ENCODE measurements at regions not wholly inside any gene's neighbourhood (a gene's known extent, or its start where the extent isn't known, plus 50 kb on each side); places are given as distances from the start of the nearest gene placed in this dataset.
"Not testable (repeated sequence)": the region's sequence is repeated elsewhere in the genome, so short reads cannot be mapped to it uniquely, and the experiment has no call there.

DNA sequence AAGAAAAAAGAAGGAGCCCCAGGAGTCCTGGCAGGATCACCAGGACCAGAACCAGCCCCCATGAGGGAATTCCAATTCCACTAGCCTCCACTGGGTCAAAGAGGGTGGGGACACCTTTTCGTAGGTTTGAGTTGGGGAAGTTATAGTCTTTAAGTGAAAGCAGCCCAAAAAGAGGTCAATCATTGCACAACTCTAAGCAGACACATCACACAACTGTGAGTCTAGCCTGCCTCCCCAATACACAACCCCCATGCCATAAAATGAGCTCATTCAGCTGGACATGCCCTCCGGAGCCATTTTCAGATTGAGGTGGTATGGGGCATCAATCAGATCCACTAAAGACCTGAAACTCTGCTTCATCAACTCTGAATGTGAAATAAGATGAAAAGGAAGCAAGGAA lies 179.9 kb downstream of the NPHP4 start:
- no peak for DNase-seq

DNA sequence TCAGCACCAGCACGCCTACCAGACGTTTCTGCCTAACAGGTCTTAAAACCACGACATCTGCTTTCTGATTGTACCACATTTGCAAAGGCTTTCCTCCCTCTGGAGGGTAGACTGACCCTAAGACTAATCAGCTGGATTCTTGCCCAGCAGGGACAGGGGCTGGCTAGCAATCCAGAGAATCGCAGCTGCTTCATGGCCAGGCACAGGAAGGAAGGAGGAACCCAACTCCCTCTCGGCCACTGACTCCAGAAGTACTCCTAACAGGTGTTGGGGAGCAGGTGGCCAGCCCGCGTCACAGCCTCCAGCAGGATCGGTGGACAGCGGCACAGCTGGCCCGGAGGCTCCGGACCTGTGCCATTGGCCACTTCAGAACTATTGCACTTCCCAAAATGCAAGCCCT lies 180.8 kb downstream of the NPHP4 start:
- no peak for DNase-seq

DNA sequence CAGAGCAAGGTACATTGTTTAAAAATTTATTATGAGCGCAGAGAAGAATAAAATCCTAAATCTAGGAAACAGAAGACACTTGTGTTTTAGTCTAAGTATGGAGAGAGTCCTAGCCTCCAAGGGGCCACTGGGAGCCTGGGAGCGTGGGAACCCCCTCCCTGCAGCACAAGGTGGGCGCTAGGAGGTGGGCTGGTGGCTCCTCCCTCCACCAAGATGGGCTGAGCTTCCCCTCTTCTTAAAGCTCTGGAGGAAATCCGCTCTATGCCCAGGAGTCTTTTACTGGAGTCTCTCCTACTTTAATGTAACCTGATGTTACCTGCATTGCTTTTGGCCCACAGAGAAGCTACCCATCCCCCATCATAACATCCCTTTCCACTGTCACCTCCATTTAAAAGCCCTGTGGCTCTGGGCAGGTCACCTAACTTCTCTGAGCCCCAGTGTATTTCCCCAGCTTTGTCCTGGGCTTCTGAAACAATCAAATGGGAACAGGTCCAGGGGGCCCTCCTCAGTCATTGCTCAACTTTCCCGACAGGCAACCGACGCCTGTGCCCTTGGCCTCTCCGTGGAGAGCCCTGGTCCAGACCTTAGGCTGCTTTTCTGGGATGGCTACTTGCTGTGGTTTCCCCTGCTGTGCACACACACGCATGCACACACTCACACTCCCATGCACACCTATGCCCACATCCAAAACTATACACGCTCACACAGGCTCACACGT lies 181.5 kb downstream of the NPHP4 start:
- DNase-seq = no peak

DNA sequence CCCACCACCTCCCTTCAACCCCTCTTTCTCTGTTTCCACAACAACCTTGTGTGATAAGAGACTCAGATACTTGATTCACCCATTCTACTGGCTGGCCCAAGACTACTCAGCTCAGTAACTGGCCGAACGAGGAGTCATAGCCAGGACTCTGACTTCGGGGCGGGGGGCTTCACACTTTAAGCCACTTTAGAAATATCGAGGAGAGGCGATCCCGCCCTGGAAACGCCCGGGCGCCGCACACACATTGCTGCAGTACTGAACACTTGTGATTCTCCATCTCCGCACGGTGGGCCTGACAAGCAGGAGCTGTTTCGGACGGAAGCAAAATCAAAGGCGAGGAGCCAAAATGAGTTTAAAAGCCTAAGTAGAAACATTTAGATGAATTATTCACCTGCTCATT lies 182.1 kb downstream of the NPHP4 start:
- no peak for DNase-seq

DNA sequence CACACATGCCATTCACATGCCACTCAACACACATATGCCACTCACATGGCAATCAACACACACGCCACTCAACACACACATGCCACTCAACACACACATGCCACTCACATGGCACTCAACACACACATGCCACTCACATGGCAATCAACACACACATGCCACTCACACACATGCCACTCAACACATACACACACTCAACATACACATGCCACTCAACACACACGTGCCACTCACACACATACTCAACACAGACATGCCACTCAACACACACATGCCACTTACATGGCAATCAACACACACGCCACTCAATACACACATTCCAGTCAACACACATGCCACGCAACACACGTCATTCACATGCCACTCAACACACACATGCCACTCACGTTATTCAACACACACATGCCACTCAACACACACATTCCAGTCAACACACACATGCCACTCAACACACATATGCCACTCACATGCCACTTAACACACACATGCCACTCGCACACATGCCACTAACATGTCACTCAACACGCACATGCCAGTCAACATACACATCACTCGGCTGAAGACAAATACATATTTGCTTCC lies 182.9 kb downstream of the NPHP4 start:
- DNase-seq = no peak

DNA sequence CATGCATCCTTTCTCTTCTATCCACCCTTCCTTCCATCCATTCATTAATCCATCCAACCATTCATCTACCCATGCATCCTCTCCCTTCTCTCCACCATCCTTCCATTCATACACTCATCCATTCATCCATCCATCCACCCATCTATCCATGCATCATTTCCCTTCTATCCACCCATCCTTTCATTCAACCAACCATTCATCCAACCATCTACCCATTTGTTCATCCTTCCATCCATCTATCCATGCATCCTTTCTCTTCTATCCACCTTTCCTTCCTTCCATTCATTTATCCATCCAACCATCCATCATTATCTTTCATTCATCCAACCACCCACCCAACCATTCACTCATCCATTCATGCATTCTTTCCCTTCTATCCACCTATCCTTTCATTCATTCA lies 188.4 kb downstream of the NPHP4 start:
- no peak for DNase-seq

DNA sequence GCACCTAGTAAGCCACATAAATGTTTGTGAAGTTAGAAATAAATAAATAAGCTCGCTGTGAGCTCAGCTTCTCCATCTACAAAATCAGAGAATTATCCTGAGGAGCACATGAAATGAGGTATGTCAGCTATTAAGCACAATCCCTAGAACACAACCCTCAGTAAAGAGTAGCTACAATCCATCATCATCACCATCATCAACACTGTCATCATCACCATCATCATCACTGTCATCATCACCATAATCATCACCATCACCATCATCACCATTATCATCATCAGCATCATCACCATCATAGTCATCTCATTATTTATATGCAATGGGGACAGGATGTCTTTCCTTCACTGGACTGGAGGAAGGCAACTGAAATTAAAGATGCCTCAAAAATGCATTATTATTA lies 189.6 kb downstream of the NPHP4 start:
- no peak for DNase-seq

DNA sequence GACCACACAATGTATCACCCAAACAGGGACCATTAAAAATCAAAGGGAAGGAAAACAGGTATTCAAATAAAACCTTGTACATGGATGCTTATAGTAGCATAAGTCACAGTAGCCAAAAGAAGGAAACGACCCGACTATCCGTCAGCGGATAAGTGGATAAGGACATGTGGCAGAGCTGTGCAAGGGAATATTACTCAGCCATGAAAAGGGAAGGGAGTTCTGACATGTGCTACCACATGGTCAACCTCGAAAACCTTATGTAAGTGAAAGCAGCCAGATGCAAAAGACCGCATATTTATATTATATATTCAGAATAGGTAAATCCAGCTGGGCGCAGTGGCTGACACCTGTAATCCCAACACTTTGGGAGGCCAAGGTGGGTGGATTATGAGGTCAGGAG lies 193.3 kb downstream of the NPHP4 start:
- no peak for DNase-seq

DNA sequence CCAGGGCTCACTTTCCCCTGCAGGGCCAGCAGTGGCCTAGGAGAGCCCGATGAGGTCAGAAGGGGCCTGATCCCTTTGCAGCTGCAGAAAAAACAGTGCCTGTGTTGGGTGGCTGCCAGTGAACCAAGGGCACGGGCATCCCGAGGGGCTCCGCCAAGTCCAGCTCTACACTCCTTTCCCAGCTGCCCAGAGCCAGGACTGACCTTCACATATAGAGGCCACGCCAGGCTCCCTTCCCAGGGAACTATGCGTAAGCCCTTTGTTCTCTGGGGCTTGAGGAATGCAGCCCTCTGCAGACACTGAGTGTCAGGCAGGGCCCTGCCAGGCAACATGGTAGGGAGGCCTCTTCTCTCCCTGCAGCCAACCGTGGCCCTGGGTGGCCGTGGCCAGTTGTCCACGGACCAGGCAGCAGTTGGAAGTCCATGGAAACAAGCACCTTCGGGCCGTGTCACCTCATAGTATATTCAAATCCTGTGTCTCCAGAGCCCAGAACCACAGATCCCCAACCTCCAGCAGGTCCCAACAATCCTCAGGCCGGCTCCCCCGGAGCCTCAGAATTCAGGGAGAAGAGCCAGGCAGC lies 194.0 kb downstream of the NPHP4 start:
- DNase-seq = no peak

DNA sequence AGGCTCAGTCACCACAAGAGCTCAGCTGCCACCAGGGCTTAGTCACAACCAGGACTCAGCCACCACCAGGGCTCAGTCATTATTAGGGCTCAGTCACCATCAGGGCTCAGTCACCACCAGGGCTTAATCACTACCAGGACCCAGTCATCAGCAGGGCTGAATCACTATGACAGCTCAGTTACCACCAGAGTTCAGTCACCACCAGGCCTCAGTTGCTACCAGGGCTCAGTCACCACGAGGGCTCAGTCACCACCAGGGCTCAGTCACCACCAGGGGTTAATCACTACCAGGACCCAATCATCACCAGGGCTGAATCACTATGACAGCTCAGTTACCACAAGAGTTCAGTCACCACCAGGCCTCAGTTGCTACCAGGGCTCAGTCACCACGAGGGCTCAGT lies 196.2 kb downstream of the NPHP4 start:
- DNase-seq = no peak

DNA sequence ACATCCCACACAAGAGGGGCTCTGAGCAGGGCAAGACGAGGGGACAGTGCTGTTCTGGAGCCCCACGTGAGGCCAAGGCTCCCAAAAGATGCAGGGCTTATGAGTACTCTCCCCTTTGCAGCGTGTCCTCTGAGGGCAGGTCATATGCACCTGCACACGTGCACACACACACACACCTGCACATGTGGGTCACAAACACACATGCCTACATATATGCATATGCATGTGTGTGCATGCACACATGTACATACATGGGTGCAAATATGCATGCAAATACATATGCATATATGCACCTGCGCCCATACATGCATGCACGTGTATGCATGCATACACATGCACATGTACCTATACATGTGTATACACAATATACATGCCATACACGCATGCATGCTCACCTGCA lies 197.9 kb downstream of the NPHP4 start:
- no peak for DNase-seq

DNA sequence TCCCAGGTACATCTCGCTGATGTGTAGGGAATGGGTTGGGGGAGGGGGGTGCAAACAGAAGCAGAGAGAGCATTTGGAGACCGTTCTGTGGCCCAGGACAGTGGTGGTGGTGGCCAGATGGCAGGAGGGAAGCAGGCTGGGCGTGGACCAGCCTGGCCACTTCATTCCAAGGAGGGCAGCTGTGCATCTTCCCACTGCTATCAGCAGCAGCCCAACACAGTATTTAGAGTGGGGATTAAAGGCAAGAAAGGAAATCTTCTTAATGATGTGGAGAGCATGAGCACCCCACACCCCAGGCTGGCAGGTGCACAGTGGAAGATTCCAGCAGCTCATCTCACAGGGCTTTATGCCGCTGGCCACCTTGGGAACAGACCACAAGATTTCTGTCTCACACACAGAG lies 198.7 kb downstream of the NPHP4 start:
- no peak for DNase-seq

DNA sequence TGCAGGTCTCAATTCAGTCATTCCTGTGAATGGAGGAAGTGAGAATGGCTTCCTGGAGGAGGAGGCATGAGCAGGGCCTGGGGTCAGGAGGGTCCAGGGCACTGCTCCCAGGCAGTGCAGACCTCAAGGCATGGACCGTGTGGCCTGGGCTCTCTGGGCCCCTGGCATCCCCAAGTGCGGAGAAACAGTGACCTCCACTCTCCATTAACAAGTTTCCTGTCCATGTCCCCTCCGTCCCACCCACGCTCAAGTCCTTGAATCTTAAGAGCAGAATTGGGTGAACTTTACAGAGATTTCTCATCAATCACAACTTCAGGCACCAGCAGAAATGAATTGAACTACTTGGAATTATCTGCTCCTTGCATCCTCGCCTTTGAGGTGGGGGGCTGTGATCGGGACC lies 211.1 kb downstream of the NPHP4 start:
- DNase-seq = no peak

DNA sequence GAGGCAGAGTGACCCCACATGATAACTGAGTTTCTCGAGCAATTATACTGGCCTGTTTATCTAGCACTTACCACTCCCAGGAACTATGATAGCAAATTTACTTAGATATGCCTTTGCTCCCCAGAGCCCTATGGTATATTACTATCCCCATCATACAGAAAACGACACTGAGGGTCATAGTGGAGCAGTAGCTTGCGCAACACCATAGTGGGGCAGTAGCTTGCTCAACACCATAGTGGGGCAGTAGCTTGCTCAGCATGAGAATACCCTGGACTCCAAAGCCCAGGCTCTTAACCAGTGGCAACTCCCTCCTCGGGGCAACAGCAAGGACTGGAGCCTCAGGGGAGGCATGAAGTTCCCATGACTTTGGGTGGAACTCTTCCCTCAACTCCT lies 211.9 kb downstream of the NPHP4 start:
- no peak for DNase-seq

DNA sequence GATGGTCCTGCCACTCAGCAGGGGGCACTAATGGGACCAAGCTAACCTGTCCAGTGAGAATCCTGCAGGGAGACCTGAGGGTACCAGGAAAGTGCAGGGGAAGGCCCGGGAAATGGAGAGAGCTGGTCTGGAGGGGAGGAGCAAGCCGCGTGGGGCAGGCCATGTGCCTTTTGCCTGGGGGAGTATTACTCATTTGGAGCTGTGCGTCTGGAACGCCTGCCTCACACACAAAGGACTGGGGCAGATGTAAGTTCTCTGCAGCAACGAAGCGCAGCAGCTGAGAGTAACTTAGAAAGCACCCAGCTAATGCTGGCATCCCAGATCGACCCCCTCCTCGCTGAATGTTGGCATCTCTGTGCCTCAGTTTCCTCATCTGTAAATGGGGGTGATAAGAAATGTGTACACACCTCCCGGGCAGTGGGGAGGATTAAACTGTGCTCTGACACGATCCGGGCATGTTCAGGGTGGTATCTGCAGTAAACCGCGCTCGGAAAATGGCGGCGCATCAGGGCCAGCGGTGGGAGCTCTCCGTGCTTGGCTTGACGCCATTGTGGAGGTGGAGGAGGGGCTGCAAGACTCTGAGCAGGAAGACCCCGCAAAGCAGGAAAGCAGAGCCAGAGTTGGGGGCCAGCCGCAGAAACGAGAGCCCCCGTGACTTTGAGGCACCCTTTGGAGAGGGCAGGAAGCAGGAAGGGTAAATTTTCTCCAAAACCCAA lies 212.5 kb downstream of the NPHP4 start:
- DNase-seq = no peak

DNA sequence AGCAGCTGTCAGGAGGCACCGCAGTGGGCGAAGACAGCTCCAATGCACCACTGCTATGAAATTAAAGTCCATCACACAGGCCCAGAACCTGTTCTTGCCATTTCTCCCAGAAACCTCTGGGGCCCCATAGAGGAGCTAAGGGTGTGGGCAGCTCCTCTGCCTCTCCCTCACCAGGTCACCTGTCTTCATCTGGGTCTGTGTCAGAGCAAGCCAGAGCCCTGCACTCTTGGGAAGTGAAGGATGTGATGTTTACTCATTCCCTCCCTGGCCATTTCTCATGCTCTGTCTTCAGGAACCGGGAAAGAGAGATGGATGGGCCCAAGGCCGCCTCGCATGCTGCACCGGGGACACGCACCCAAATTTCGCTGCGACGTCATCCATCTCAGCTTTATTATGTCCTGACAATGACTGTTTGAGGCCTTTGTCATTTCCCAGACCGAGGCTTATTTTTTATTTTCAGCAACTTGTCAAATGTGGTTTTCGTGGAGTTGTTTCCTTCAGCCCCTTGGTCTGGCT lies 216.1 kb downstream of the NPHP4 start:
- no peak for DNase-seq

DNA sequence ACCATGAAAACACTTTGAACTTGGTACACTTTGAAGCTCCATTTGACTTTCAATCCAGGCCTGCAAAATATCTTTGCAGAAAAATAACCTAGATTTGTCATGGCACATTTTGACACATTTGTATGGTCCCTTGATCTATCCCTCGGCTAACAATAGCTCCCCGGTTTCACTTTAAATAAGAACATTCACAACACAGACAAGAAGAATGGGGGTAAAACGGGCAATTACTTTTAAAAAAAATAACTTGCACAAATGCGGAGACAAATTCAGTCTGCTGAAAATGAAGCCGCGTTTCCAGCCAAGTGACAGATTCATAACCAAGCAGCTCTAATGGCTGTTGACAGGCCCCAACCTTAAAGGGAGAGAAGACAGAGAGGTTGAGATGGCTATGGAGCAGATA lies 218.2 kb downstream of the NPHP4 start:
- DNase-seq = no peak

DNA sequence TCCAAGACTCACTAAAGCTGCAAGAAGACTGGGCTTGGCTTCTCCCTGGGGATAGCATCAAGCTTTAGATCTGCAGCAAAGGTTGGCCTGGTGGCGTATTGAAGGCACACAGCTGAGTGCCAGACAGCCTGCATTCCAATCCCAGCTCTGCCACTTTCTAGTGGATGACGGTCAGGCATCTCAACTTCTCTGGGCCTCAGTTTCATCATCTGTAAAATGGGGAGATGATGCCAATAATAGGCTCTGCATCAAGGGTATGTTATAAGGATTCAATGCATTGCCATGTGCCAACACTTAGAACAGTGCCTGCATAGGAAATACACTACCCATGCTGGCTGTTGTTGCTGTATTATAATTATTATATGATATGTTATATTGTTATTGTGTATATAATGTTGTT lies 220.4 kb downstream of the NPHP4 start:
- DNase-seq = no peak

DNA sequence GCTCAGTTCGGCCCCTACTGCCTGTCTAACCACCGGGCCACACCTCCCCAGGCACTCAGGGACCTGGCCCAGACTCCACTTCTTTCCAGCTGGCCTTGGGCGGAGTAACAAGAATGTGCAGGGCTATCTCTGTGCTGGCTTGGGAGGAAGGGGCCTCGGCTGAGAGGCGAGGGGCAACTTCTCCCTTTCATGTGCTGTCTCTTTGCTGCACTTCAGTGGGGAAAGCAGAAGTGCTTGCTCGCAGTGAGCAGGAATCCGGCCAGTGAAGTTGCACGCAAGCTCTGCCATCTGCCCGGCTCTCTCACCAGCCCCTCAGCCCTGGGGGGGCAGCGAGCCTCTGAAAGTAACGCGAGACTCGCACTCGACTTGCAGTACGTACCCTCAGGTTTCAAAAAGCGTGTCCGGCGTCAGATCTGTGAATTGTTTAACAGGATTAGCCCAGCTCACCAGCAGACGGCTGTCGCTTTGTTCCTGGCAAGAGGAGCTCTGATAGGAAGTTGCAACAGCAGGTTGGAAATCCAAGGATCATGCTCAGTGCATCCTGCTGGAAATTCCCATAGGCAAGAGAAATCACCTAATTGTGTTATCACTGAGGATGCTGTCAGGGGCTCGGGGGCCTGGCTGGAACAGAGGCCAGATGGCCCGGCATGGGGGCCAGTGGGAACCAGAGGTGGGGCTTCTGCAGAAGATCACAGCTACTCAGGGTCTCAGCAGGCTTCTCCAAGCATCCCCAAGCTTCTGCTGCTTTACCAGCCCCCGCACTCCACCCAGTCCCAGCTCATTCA lies 221.1 kb downstream of the NPHP4 start:
- no peak for DNase-seq

DNA sequence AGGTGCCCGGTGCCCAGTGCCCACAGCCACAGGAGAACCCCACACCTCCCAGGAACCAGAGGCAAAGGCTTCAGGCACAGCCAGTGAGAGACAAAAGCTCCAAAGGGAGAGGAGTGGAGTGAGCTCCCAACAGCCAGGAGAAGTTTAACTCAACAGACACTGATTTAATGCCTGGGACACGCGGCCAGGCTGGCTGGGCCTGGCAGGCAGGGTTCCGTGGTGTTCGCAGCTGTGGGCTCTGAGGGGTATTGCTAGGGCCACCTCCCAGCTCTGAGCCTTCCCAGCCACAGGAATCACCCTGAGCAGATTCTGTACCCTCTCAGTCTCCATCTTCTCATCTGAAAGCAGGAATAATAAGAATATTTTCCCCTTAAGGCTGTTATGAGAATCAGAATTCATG lies 222.5 kb downstream of the NPHP4 start:
- no peak for DNase-seq

DNA sequence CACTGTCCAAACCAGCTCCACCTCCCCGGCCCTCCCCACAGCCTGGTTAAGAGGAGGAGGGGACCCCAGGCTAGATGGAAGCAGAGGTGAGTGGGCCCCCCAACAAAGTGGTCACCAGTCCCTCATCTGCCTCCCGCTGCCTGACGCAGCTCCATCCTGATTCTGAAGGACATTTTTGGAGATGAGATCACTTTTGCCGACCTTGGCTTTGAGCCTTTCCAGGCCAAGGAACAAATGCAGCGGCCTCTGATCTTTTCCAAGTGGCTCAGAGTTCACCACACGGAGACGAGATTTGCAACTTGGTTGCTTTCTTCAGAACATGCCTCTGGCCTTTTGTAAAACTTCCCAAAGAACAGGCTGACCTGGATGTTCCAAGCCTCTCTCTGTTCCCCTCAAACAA lies 223.1 kb downstream of the NPHP4 start:
- no peak for DNase-seq

DNA sequence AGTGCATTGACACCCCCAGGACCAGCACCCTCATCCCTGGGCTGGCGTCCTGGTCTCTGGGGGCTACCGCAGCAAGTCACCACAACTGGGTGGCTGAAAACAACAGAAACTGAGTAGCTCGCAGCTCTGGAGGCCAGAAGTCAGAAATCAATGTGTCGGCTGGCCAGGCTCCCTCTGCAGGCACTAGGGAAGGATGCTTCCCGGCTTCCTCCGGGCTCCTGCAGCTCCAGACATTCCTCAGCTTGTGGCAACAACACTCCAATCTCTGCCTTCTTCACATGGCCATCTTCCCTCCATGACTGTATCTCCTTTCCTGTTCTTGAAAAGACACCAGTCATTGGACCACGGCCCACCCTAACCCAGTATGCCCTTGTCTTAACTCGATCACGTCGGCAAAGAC lies 224.2 kb downstream of the NPHP4 start:
- DNase-seq = no peak

DNA sequence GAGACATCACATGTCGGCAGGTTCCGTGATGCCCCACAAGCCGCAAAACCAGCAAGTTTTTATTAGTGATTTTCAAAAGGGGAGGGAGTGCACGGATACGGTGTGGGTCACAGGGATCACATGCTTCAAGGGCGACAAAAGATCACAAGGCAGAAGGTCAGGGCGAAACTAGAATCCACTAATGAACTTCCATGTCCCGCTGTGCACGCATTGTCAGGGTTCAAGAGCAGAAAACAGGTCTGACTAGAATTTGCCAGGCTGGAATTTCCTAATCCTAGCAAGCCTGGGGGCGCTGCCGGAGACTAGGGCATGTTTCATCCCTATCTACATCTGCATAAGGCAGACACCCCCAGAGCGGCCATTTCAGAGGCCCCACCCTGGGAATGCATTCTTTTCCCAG lies 225.2 kb downstream of the NPHP4 start:
- DNase-seq = not testable (repeated sequence)
